Right lobe of liver (tissue), 6 donors: ENCODE measurements at regions not wholly inside any gene's neighbourhood (a gene's known extent, or its start where the extent isn't known, plus 50 kb on each side); places are given as distances from the start of the nearest gene placed in this dataset.
"Not testable (repeated sequence)": the region's sequence is repeated elsewhere in the genome, so short reads cannot be mapped to it uniquely, and the experiment has no call there.

Experiments used
- ATAC-seq, 4 donors: fragments of 200-7000 bp; cut with Tn5 transposase; one replicate each; pipeline ENCODE4 v1.9.1; 2020; ENCODE audit warnings: mild to moderate bottlenecking in 4 of 4, moderate library complexity in 4 of 4
- DNase-seq, 3 donors: peaks; one replicate each; pipeline ENCODE4 v3.0.0-alpha.2; 2020
- H3K27ac ChIP-seq, 3 donors: fragments of 200-600 bp; one replicate each; pipeline ENCODE4 v1.8.0; 2022
- H3K27me3 ChIP-seq, 2 donors: fragments of 200-600 bp; one replicate each; pipeline ENCODE4 v1.8.0; 2022
- H3K36me3 ChIP-seq, 4 donors: fragments of 200-600 bp; sonication (generic) in 1 of 4; one replicate each; pipeline versions ENCODE4 v1.5.1 to v1.8.0; 2017 to 2022; ENCODE audit warnings: control low read depth in 1 of 4
- H3K4me1 ChIP-seq, 4 donors: fragments of 200-600 bp; sonication (generic) in 1 of 4; one replicate each; pipeline versions ENCODE4 v1.5.1 to v1.8.0; 2017 to 2022; ENCODE audit warnings: control low read depth in 1 of 4
- H3K4me3 ChIP-seq, 3 donors: fragments of 200-600 bp; one replicate each; pipeline ENCODE4 v1.8.0; 2022
- H3K9me3 ChIP-seq, 4 donors: fragments of 200-600 bp; sonication (generic) in 1 of 4; one replicate each; pipeline versions ENCODE4 v1.5.1 to v1.8.0; 2017 to 2022; ENCODE audit warnings: control low read depth in 1 of 4
- POLR2A ChIP-seq: fragments of 450-650 bp; IDR thresholded peaks from one replicate; pipeline ENCODE4 v1.6.1; 2017; ENCODE audit warnings: antibody characterized with exemption, mild to moderate bottlenecking
- WGBS: methylation state at CpG from one replicate; pipeline ENCODE4 v1.1.6; 2018; ENCODE audit warnings: low coverage, low lambda C conversion rate; ENCODE audit not compliant: insufficient coverage; ENCODE audit errors: missing lambda C conversion rate; 5-methylcytosine and 5-hydroxymethylcytosine counted together
- intact Hi-C, 2 donors: fragments of 100-400 bp; cut with DNase I; formaldehyde crosslinking; loops; one replicate each; pipeline versions ENCODE4 v1.11.2 to v1.14.1; 2022
- TF ChIP-seq, protein P1 (sequence below), 4 donors: fragments of 200-600 bp in 3 of 4; fragments of 450-650 bp in 1 of 4; IDR thresholded peaks; one replicate each; pipeline versions ENCODE4 v1.5.1 to v1.8.0; 2016 to 2022; ENCODE audit warnings: antibody characterized with exemption in 4 of 4, mild to moderate bottlenecking in 2 of 4
- donor health status: DM: no; HTN: yes; CAD: no.
- donor health status: DM: no; HTN: no; CAD: no.
- donor health status: DM: no; HTN: no; CAD: no.
- donor health status: DM: no; HTN: yes; CAD: no.
- donor health status: DM: no; HTN: yes; CAD: no.

- H3K27ac ChIP-seq, result no peak overlapping the region
- DNase-seq (no peak), ATAC-seq (peak in 1 of 4 donors; percentile 13)
- H3K4me3 ChIP-seq, result no peak overlapping the region
- H3K4me1 ChIP-seq, result no peaks in the 10 kb centered on the region
- TF ChIP-seq, protein P1, sequence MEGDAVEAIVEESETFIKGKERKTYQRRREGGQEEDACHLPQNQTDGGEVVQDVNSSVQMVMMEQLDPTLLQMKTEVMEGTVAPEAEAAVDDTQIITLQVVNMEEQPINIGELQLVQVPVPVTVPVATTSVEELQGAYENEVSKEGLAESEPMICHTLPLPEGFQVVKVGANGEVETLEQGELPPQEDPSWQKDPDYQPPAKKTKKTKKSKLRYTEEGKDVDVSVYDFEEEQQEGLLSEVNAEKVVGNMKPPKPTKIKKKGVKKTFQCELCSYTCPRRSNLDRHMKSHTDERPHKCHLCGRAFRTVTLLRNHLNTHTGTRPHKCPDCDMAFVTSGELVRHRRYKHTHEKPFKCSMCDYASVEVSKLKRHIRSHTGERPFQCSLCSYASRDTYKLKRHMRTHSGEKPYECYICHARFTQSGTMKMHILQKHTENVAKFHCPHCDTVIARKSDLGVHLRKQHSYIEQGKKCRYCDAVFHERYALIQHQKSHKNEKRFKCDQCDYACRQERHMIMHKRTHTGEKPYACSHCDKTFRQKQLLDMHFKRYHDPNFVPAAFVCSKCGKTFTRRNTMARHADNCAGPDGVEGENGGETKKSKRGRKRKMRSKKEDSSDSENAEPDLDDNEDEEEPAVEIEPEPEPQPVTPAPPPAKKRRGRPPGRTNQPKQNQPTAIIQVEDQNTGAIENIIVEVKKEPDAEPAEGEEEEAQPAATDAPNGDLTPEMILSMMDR (IDR thresholded peaks at IDR 0.05), result no peak
- no peak for TF ChIP-seq POLR2A
- H3K27me3 ChIP-seq, result no peaks in the 10 kb centered on the region
- 65% methylated on average over 5 of the region's 7 CpGs for WGBS
- H3K9me3 ChIP-seq, result no peaks in the 10 kb centered on the region
- intact Hi-C loops, result no loop called here
- H3K36me3 ChIP-seq, result no peaks in the 10 kb centered on the region
These were observed 89.5 kb downstream of the GGTLC2 start for GRCh38 chr22:22733881-22734373.

DNA sequence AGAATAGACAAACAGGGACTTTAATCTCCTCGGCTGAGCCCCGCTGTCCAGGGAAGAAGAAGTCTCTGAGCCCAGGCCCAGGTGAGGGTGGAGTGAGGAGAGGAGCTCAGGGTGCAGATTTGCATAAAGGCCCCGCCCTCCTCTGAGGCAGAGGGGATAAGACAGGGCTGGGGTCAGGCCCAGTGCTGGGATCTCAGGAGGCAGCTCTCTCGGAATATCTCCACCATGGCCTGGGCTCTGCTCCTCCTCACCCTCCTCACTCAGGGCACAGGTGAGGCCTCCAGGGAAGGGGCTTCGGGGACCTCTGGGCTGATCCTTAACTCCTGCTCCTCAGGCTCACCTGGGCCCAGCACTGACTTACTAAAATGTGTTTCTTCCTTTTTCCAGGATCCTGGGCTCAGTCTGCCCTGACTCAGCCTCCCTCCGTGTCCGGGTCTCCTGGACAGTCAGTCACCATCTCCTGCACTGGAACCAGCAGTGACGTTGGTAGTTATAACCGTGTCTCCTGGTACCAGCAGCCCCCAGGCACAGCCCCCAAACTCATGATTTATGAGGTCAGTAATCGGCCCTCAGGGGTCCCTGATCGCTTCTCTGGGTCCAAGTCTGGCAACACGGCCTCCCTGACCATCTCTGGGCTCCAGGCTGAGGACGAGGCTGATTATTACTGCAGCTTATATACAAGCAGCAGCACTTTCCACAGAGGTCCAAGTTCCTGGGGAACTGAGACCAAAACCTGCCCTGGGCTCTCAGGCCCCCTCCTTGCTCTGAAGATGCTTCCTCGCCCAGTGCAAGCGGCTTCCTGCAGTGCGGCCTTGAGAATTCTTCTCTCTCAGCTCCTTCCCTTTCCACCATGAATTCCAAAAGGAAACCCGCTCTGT, 90.2 kb downstream of the GGTLC2 start:
- intact Hi-C loops, H3K27me3 ChIP-seq, H3K27ac ChIP-seq, H3K4me3 ChIP-seq, H3K9me3 ChIP-seq, DNase-seq, ATAC-seq, H3K36me3 ChIP-seq, H3K4me1 ChIP-seq: not testable (repeated sequence)
- 63% methylated on average over 4 of the region's 17 CpGs for WGBS

- H3K36me3 ChIP-seq, H3K27me3 ChIP-seq, ATAC-seq, H3K27ac ChIP-seq, H3K9me3 ChIP-seq, H3K4me1 ChIP-seq, DNase-seq, intact Hi-C loops, H3K4me3 ChIP-seq: not testable (repeated sequence)
- WGBS, result 52% methylated on average over 3 of the region's 4 CpGs
These were observed 90.9 kb downstream of the GGTLC2 start for GRCh38 chr22:22735276-22735675.

- Histone ChIP-seq H3K9me3 (no peaks in the 10 kb centered on the region), H3K36me3 (no peaks in the 10 kb centered on the region), H3K27me3 (no peaks in the 10 kb centered on the region), H3K4me3 (no peak overlapping the region), H3K27ac (no peak overlapping the region), H3K4me1 (no peaks in the 10 kb centered on the region)
- DNase-seq (no peak), ATAC-seq (no peak)
- TF ChIP-seq, protein P1 (IDR thresholded peaks at IDR 0.05), result no peak
- no peak for TF ChIP-seq POLR2A
- 35% methylated on average over 3 of the region's 3 CpGs for WGBS
- intact Hi-C loops, result no loop called here
These were observed 91.5 kb downstream of the GGTLC2 start for GRCh38 chr22:22735695-22736611.

GRCh38 chr22:22737590-22737989, 93.2 kb downstream of the GGTLC2 start:
- no peak overlapping the region for H3K27ac ChIP-seq
- no peak for TF ChIP-seq POLR2A
- TF ChIP-seq, protein P1 (IDR thresholded peaks at IDR 0.05), result no peak
- H3K4me3 ChIP-seq, result no peak overlapping the region
- no peaks in the 10 kb centered on the region for H3K36me3 ChIP-seq
- intact Hi-C loops, result no loop called here
- H3K4me1 ChIP-seq, result no peaks in the 10 kb centered on the region
- no peaks in the 10 kb centered on the region for H3K27me3 ChIP-seq
- H3K9me3 ChIP-seq, result no peaks in the 10 kb centered on the region
- no peak for DNase-seq
- ATAC-seq, result no peak
- WGBS, result 73% methylated on average over 2 of the region's 2 CpGs
